HG02678 (cell line): ENCODE measurements at regions not wholly inside any gene's neighbourhood (a gene's known extent, or its start where the extent isn't known, plus 50 kb on each side); places are given as distances from the start of the nearest gene placed in this dataset.

Source experiments
- ATAC-seq: cut with Tn5 transposase; IDR thresholded peaks from one replicate; pipeline ENCODE4 v1.9.1; 2021; ENCODE audit warnings: mild to moderate bottlenecking, moderate library complexity; ENCODE audit not compliant: unreplicated experiment

- no peak for ATAC-seq
These were observed 82.5 kb upstream of the BHLHE23 start for GRCh38 chr20:63089051-63089907.

- ATAC-seq = no peak
These were observed 81.3 kb upstream of the BHLHE23 start for GRCh38 chr20:63087872-63088680.

- ATAC-seq = no peak
These were observed 80.6 kb upstream of the BHLHE23 start for GRCh38 chr20:63087236-63087871.

- ATAC-seq = no peak
These were observed 79.9 kb upstream of the BHLHE23 start for GRCh38 chr20:63086421-63087235.

GRCh38 chr20:63085151-63085861, 78.5 kb upstream of the BHLHE23 start:
- no peak for ATAC-seq

- ATAC-seq = no peak
These were observed 77.8 kb upstream of the BHLHE23 start for GRCh38 chr20:63084563-63084927.

- ATAC-seq = no peak
These were observed 77.2 kb upstream of the BHLHE23 start for GRCh38 chr20:63083831-63084562.

- no peak for ATAC-seq
These were observed 76.4 kb upstream of the BHLHE23 start for GRCh38 chr20:63082939-63083735.

- ATAC-seq = no peak
These were observed 75.7 kb upstream of the BHLHE23 start for GRCh38 chr20:63082308-63082938.

GRCh38 chr20:63081831-63082230, 75.1 kb upstream of the BHLHE23 start:
- ATAC-seq = no peak

- ATAC-seq = no peak
These were observed 74.6 kb upstream of the BHLHE23 start for GRCh38 chr20:63081351-63081750.

- no peak for ATAC-seq
These were observed 74.0 kb upstream of the BHLHE23 start for GRCh38 chr20:63080811-63081210.

GRCh38 chr20:63080411-63080810, 73.6 kb upstream of the BHLHE23 start:
- ATAC-seq = no peak

- ATAC-seq = no peak
These were observed 73.2 kb upstream of the BHLHE23 start for GRCh38 chr20:63079971-63080370.

GRCh38 chr20:63077705-63078104, 70.9 kb upstream of the BHLHE23 start:
- no peak for ATAC-seq

GRCh38 chr20:63076421-63076820, 69.7 kb upstream of the BHLHE23 start:
- no peak for ATAC-seq

- no peak for ATAC-seq
These were observed 67.9 kb upstream of the BHLHE23 start for GRCh38 chr20:63074631-63075030.

- no peak for ATAC-seq
These were observed 67.4 kb upstream of the BHLHE23 start for GRCh38 chr20:63074182-63074581.
